PC-9 (cell line): ENCODE measurements at regions not wholly inside any gene's neighbourhood (a gene's known extent, or its start where the extent isn't known, plus 50 kb on each side); places are given as distances from the start of the nearest gene placed in this dataset.

Experiments
- BruUV-seq: library from RNA; stranded (reverse); fragments of 400-500 nt; replicated peaks from 2 replicates; lab custom pipeline; 2021; lab: Mats Ljungman, UMichigan
- CTCF ChIA-PET: fragments of 300-600 bp; sonication (Branson Sonifier 250); formaldehyde crosslinking; loops from one replicate; lab custom pipeline; 2022; ENCODE audit warnings: antibody characterized with exemption; lab: Charles Lee
- POLR2A ChIA-PET: fragments of 300-600 bp; sonication (Branson Sonifier 250); formaldehyde crosslinking; loops from one replicate; lab custom pipeline; 2022; ENCODE audit warnings: antibody characterized with exemption; ENCODE audit not compliant: unreplicated experiment; lab: Charles Lee
- DNase-seq, 2 experiments: peaks; one replicate each; pipeline versions ENCODE4 v3.0.0 to v3.0.0-alpha.2; 2015 to 2022; ENCODE audit warnings: mixed read lengths in 1 of 2
- H2AFZ ChIP-seq: fragments of 200-600 bp; sonication (generic); 2 replicates; pipeline ENCODE4 v1.8.1; 2017; ENCODE audit warnings: antibody characterized with exemption
- H3F3A ChIP-seq: fragments of 200-600 bp; sonication (generic); 2 replicates; pipeline ENCODE4 v1.8.1; 2017; ENCODE audit warnings: antibody characterized with exemption, mild to moderate bottlenecking, low read depth; ENCODE audit not compliant: insufficient read depth
- H3K27ac ChIP-seq: fragments of 200-600 bp; sonication (generic); 2 replicates; pipeline ENCODE4 v1.6.1; 2016; ENCODE audit warnings: mixed run types
- H3K27me3 ChIP-seq: fragments of 200-600 bp; sonication (generic); 2 replicates; pipeline ENCODE4 v1.6.1; 2016; ENCODE audit warnings: low read depth, mixed run types; ENCODE audit not compliant: insufficient read depth
- H3K36me3 ChIP-seq: fragments of 200-600 bp; sonication (generic); 2 replicates; pipeline ENCODE4 v1.6.1; 2016; ENCODE audit warnings: low read depth, mixed run types
- H3K4me1 ChIP-seq: fragments of 200-600 bp; sonication (generic); replicated peaks from 2 replicates; pipeline ENCODE4 v1.6.1; 2016; ENCODE audit warnings: mixed run types; ENCODE audit not compliant: insufficient read depth
- H3K4me2 ChIP-seq: fragments of 200-600 bp; sonication (generic); 2 replicates; pipeline ENCODE4 v1.6.1; 2017; ENCODE audit warnings: mixed run types
- H3K4me3 ChIP-seq: fragments of 200-600 bp; sonication (generic); 2 replicates; pipeline ENCODE4 v1.6.1; 2016; ENCODE audit warnings: mixed run types
- H3K79me2 ChIP-seq: fragments of 200-600 bp; sonication (generic); 2 replicates; pipeline ENCODE4 v1.6.1; 2017; ENCODE audit warnings: low read depth, mixed run types
- H3K9me2 ChIP-seq: fragments of 200-600 bp; sonication (generic); 2 replicates; pipeline ENCODE4 v1.8.1; 2017; ENCODE audit warnings: mild to moderate bottlenecking; ENCODE audit not compliant: insufficient read depth
- H3K9me3 ChIP-seq: fragments of 200-600 bp; sonication (generic); 2 replicates; pipeline ENCODE4 v1.8.1; 2016; ENCODE audit warnings: low read depth; ENCODE audit not compliant: insufficient read depth
- H4K20me1 ChIP-seq: fragments of 200-600 bp; sonication (generic); 2 replicates; pipeline ENCODE4 v1.8.1; 2017; ENCODE audit not compliant: insufficient read depth
- CTCF ChIP-seq: fragments of 200-600 bp; sonication (generic); conservative IDR thresholded peaks from 2 replicates; pipeline ENCODE4 v1.6.1; 2017; ENCODE audit warnings: mixed run types, antibody characterized with exemption, mild to moderate bottlenecking, moderate library complexity
- EZH2 ChIP-seq: fragments of 200-600 bp; sonication (generic); IDR thresholded peaks from 2 replicates; pipeline ENCODE4 v1.8.0; 2017; ENCODE audit warnings: antibody characterized with exemption, low read depth
- intact Hi-C: fragments of 100-400 bp; cut with micrococcal nuclease; formaldehyde crosslinking; loops from one replicate; pipeline ENCODE4 v1.10.0; 2022; ENCODE audit not compliant: unreplicated experiment

DNA sequence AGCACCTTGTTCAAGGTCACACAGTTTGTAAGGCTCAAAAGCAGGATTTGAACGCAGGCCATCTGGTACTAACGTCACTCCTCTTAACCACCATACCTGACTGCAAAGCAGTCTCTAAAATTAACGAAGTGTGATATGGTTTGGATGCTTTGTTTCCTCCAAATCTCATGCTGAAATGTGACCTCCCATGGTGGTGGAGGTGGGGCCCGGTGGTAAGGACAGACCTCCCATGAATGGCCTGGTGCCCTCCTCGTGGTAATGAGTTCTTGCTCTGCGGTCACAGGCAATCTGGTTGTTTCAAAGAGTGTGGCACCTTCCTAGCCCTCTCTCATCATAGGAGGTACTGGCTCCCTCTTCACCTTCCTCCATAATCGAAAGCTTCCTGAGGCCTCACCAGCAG lies 102.2 kb upstream of the BCL2L14 start:
- ChIA-PET CTCF (no interaction called here), POLR2A (no interaction called here)
- no peak overlapping the region for H3K4me2 ChIP-seq
- H2AFZ ChIP-seq = no peak overlapping the region
- BruUV-seq = no TSS peak
- no peak overlapping the region for H3K4me3 ChIP-seq
- no peak for DNase-seq
- intact Hi-C loops = no loop called here
- peaks cover 3% of the 10 kb centered on the region; the same call in 1 of the 2 replicates for H3K9me3 ChIP-seq
- no peaks in the 10 kb centered on the region for H3K79me2 ChIP-seq
- no peaks in the 10 kb centered on the region for H3K36me3 ChIP-seq
- no peak overlapping the region for H3K27ac ChIP-seq
- H3F3A ChIP-seq = no peaks in the 10 kb centered on the region
- H3K4me1 ChIP-seq = 0 out of 2 replicates have a peak, but pooled peaks cover 5% of the 10 kb centered on the region
- no peaks in the 10 kb centered on the region for H3K27me3 ChIP-seq
- H3K9me2 ChIP-seq = no peaks in the 10 kb centered on the region
- no peaks in the 10 kb centered on the region for H4K20me1 ChIP-seq
- TF ChIP-seq EZH2 = no peak
- no peak for TF ChIP-seq CTCF

DNA sequence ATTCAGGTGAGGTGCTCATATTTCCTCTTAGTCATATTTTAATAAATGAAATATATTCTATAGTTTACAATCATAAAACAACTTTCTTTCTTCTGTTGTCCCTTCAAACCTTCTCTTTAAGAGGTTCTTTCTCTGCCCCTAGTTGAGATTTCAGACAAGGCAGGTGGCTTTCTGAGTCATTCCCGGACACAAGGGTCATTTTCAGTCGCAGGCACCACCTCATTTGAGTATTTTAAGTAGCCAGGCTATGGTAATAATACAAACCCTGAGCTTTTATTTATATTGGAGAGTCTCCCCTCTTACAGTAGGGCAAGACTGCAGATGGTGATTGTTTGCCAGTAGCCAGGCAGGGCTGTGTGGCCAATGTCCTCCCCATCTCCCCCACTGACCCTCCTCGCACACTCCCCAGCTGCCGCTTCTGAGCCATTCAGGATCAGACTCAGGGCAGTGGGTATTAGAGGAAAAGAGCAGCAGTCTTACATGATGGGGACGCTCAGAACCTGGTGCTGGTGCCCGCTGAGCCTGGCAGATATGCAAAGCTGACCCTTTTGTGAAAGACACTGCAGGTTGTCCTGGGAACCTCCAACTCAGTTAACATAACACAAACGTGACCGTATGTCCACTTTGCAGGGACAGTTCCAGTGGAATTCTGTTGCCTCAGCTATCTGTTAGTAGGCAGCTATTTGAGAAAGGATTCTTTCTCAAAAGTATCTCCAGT lies 101.1 kb upstream of the BCL2L14 start:
- BruUV-seq = no TSS peak
- Histone ChIP-seq H3F3A (no peaks in the 10 kb centered on the region), H3K9me3 (peaks cover 3% of the 10 kb centered on the region; the same call in 1 of the 2 replicates), H3K79me2 (no peaks in the 10 kb centered on the region), H3K27ac (no peak overlapping the region), H3K36me3 (no peaks in the 10 kb centered on the region), H3K4me3 (no peak overlapping the region), H3K9me2 (no peaks in the 10 kb centered on the region), H4K20me1 (no peaks in the 10 kb centered on the region), H3K4me2 (no peak overlapping the region), H3K4me1 (0 out of 2 replicates have a peak, but pooled peaks cover 5% of the 10 kb centered on the region), H3K27me3 (no peaks in the 10 kb centered on the region), H2AFZ (no peak overlapping the region)
- POLR2A ChIA-PET = interaction anchor here (0.7 kb wide), 1 partner anchor 731 kb away, joined by 8 read pairs; no protein-coding TSS in a partner anchor
- CTCF ChIA-PET = no interaction called here
- no peak for TF ChIP-seq EZH2
- no peak for TF ChIP-seq CTCF
- intact Hi-C loops = no loop called here
- DNase-seq = no peak

DNA sequence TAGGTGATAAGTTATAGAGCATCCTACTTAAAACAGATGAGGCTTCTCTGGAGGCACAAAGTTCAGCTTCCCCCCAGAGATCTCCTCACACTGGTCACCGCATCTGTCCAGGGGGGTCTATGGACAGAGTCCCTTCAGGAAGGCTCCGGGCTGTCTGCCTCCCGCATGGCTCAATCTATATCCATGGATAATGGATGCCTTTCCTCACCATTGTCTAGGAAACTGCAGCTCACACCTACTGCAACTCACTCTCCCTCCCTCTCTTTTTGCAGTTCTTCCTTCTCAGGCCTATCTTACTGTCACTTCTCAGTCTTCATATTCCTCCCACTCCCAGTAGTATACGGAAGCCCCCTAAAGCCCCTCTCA lies 100.6 kb upstream of the BCL2L14 start:
- Histone ChIP-seq H3K27me3 (no peaks in the 10 kb centered on the region), H3K79me2 (no peaks in the 10 kb centered on the region), H3K4me2 (no peak overlapping the region), H4K20me1 (no peaks in the 10 kb centered on the region), H2AFZ (no peak overlapping the region), H3K27ac (no peak overlapping the region), H3K9me2 (no peaks in the 10 kb centered on the region), H3K4me1 (0 out of 2 replicates have a peak, but pooled peaks cover 5% of the 10 kb centered on the region), H3F3A (no peaks in the 10 kb centered on the region), H3K4me3 (no peak overlapping the region), H3K36me3 (no peaks in the 10 kb centered on the region), H3K9me3 (peaks cover 3% of the 10 kb centered on the region; the same call in 1 of the 2 replicates)
- no peak for DNase-seq
- POLR2A ChIA-PET = no interaction called here
- CTCF ChIA-PET = no interaction called here
- intact Hi-C loops = no loop called here
- BruUV-seq = no TSS peak
- TF ChIP-seq EZH2 (no peak), CTCF (no peak)
